B cell (primary cell): ENCODE measurements at regions not wholly inside any gene's neighbourhood (a gene's known extent, or its start where the extent isn't known, plus 50 kb on each side); places are given as distances from the start of the nearest gene placed in this dataset.

Experiments used
- ATAC-seq: fragments of 200-7000 bp; cut with Tn5 transposase; one replicate; pipeline ENCODE4 v1.10.0; 2021; ENCODE audit warnings: low read depth, mild to moderate bottlenecking, moderate number of reproducible peaks, moderate library complexity
- CTCF ChIA-PET: fragments of 350-600 bp; sonication (Branson Sonifier 250); formaldehyde crosslinking; loops from one replicate; lab custom pipeline; 2021; ENCODE audit warnings: antibody characterized with exemption, inconsistent platforms; lab: Charles Lee
- POLR2A ChIA-PET: fragments of 350-600 bp; sonication (Branson Sonifier 250); formaldehyde crosslinking; loops from one replicate; lab custom pipeline; 2021; ENCODE audit warnings: antibody characterized with exemption; lab: Charles Lee
- DNase-seq: peaks from one replicate; pipeline ENCODE4 v3.0.0; 2013
- H2AFZ ChIP-seq: 2 replicates; pipeline ENCODE4 v1.6.1; 2012; ENCODE audit warnings: mild to moderate bottlenecking, low read depth, low read length; ENCODE audit not compliant: insufficient read depth, poor library complexity, severe bottlenecking
- H3K27ac ChIP-seq, 2 donors: 1 replicate in 1 of 2; 2 replicates in 1 of 2; pipeline ENCODE4 v1.5.1; 2012 to 2013; ENCODE audit warnings: low read length in 2 of 2, mild to moderate bottlenecking in 2 of 2, moderate library complexity in 1 of 2
- H3K27me3 ChIP-seq, 4 experiments: fragments of 200-600 bp in 1 of 4; sonication (generic) in 1 of 4; replicated peaks in 1 of 4; 1 replicate in 2 of 4; 2 replicates in 2 of 4; pipeline versions ENCODE4 v1.6.1 to v1.7.0; 2013 to 2016; ENCODE audit warnings: low read length in 3 of 4, mild to moderate bottlenecking in 2 of 4, mixed read lengths in 1 of 4, moderate library complexity in 1 of 4; ENCODE audit not compliant: insufficient read depth in 4 of 4, control insufficient read depth in 3 of 4; ENCODE audit errors: control extremely low read depth in 1 of 4
- H3K36me3 ChIP-seq, 2 experiments: replicated peaks in 1 of 2; 1 replicate in 1 of 2; 2 replicates in 1 of 2; pipeline versions ENCODE4 v1.6.1 to v1.7.1; 2013; ENCODE audit warnings: low read length in 1 of 2; ENCODE audit not compliant: insufficient read depth in 2 of 2, control insufficient read depth in 1 of 2; ENCODE audit errors: control extremely low read depth in 1 of 2, extremely low read depth in 1 of 2
- H3K4me1 ChIP-seq, 2 donors: fragments of 200-600 bp in 1 of 2; sonication (generic) in 1 of 2; 1 replicate in 1 of 2; 2 replicates in 1 of 2; pipeline versions ENCODE4 v1.5.1 to v1.6.1; 2013 to 2017; ENCODE audit warnings: low read length in 2 of 2; ENCODE audit not compliant: control insufficient read depth in 2 of 2, insufficient read depth in 2 of 2
- H3K4me2 ChIP-seq: replicated peaks from 2 replicates; pipeline ENCODE3; 2012; ENCODE audit warnings: mild to moderate bottlenecking, low read depth, low read length; ENCODE audit not compliant: poor library complexity, severe bottlenecking
- H3K4me3 ChIP-seq, 5 experiments: fragments of 200-600 bp in 1 of 5; sonication (generic) in 1 of 5; 1 replicate in 3 of 5; 2 replicates in 2 of 5; pipeline versions ENCODE4 v1.5.1 to v1.7.0; 2011 to 2016; ENCODE audit warnings: low read length in 4 of 5, mild to moderate bottlenecking in 4 of 5, low read depth in 2 of 5, control low read depth in 1 of 5, moderate library complexity in 1 of 5; ENCODE audit not compliant: insufficient read depth in 1 of 5; ENCODE audit errors: control extremely low read depth in 1 of 5, extremely low read depth in 1 of 5
- H3K79me2 ChIP-seq: fragments of 200-600 bp; sonication (generic); one replicate; pipeline ENCODE4 v1.6.0; 2016; ENCODE audit warnings: low read length; ENCODE audit not compliant: control insufficient read depth, insufficient read depth
- H3K9ac ChIP-seq: fragments of 200-600 bp; sonication (generic); 2 replicates; pipeline ENCODE4 v1.6.1; 2017; ENCODE audit warnings: mild to moderate bottlenecking, low read length, moderate library complexity
- H3K9me3 ChIP-seq, 3 donors: one replicate each; pipeline versions ENCODE4 v1.6.1 to v1.7.1; 2013; ENCODE audit warnings: low read length in 2 of 3; ENCODE audit not compliant: control insufficient read depth in 2 of 3, insufficient read depth in 1 of 3; ENCODE audit errors: control extremely low read depth in 1 of 3
- H4K20me1 ChIP-seq: 2 replicates; pipeline ENCODE4 v1.6.0; 2012; ENCODE audit warnings: mild to moderate bottlenecking, low read length; ENCODE audit not compliant: insufficient read depth, control insufficient read depth, poor library complexity, severe bottlenecking
- H3K27ac Mint-ChIP-seq: one replicate; pipeline ENCODE4 v1.8.0; 2021; ENCODE audit warnings: mixed read lengths
- H3K27me3 Mint-ChIP-seq: one replicate; pipeline ENCODE4 v1.8.0; 2021; ENCODE audit warnings: mixed read lengths
- H3K4me1 Mint-ChIP-seq: one replicate; pipeline ENCODE4 v1.8.0; 2021; ENCODE audit warnings: mixed read lengths
- H3K4me3 Mint-ChIP-seq: one replicate; pipeline ENCODE4 v1.8.0; 2021; ENCODE audit warnings: mixed read lengths
- H3K9me3 Mint-ChIP-seq: one replicate; pipeline ENCODE4 v1.8.0; 2022; ENCODE audit warnings: mixed read lengths; ENCODE audit not compliant: insufficient read depth
- CTCF ChIP-seq: fragments of 200-600 bp; IDR thresholded peaks from one replicate; pipeline ENCODE4 v1.8.0; 2022; ENCODE audit warnings: antibody characterized with exemption, mild to moderate bottlenecking
- EZH2 ChIP-seq: IDR thresholded peaks from 2 replicates; pipeline ENCODE4 v1.6.1; 2012; ENCODE audit warnings: borderline replicate concordance, low read depth, mild to moderate bottlenecking, moderate library complexity, low read length; ENCODE audit not compliant: insufficient read depth, poor library complexity, severe bottlenecking
- WGBS: methylation state at CpG from one replicate; pipeline ENCODE4 v1.1.5; 2013; ENCODE audit warnings: missing lambda C conversion rate; ENCODE audit not compliant: insufficient coverage; 5-methylcytosine and 5-hydroxymethylcytosine counted together
- intact Hi-C: fragments of 100-400 bp; cut with micrococcal nuclease; formaldehyde crosslinking; loops from one replicate; pipeline ENCODE4 v1.10.0; 2022

GRCh38 chr1:198848649-198849048, 209.8 kb downstream of the PTPRC start:
- ChIA-PET POLR2A (no interaction called here), CTCF (interaction anchor here (1.2 kb wide), 1 partner anchor 703 kb away, joined by 3 read pairs; no protein-coding TSS in a partner anchor)
- no peak for DNase-seq
- Histone ChIP-seq H2AFZ (no peak overlapping the region), H3K4me3 (no peak overlapping the region), H3K36me3 (peaks cover 0 to 2% of the 10 kb centered on the region in 2 experiments), H4K20me1 (no peaks in the 10 kb centered on the region), H3K79me2 (no peaks in the 10 kb centered on the region), H3K9me3 (no peaks in the 10 kb centered on the region), H3K4me1 (no peaks in the 10 kb centered on the region), H3K27me3 (no peaks in the 10 kb centered on the region), H3K4me2 (no peak overlapping the region), H3K9ac (no peak overlapping the region), H3K27ac (no peak overlapping the region)
- Mint-ChIP-seq H3K4me3 (no peak overlapping the region), H3K9me3 (no peaks in the 10 kb centered on the region), H3K27me3 (no peaks in the 10 kb centered on the region), H3K27ac (no peak overlapping the region), H3K4me1 (no peaks in the 10 kb centered on the region)
- TF ChIP-seq EZH2 = no peak
- TF ChIP-seq CTCF = no peak
- no peak for ATAC-seq
- intact Hi-C loops = no loop called here
- WGBS = no CpG with 5 or more reads among the region's 1 CpG

GRCh38 chr1:198849093-198849492, 210.3 kb downstream of the PTPRC start:
- POLR2A ChIA-PET = no interaction called here
- no peak overlapping the region for H3K4me3 ChIP-seq
- intact Hi-C loops = no loop called here
- H3K79me2 ChIP-seq = no peaks in the 10 kb centered on the region
- Mint-ChIP-seq H3K9me3 (no peaks in the 10 kb centered on the region), H3K4me1 (no peaks in the 10 kb centered on the region), H3K27ac (no peak overlapping the region), H3K27me3 (no peaks in the 10 kb centered on the region), H3K4me3 (no peak overlapping the region)
- peaks cover 0 to 2% of the 10 kb centered on the region in 2 experiments for H3K36me3 ChIP-seq
- no peak overlapping the region for H3K4me2 ChIP-seq
- CTCF ChIA-PET = interaction anchor here (1.2 kb wide), 1 partner anchor 703 kb away, joined by 3 read pairs; no protein-coding TSS in a partner anchor
- TF ChIP-seq CTCF (no peak), EZH2 (no peak)
- H3K27me3 ChIP-seq = no peaks in the 10 kb centered on the region
- H4K20me1 ChIP-seq = no peaks in the 10 kb centered on the region
- H3K9me3 ChIP-seq = no peaks in the 10 kb centered on the region
- no peaks in the 10 kb centered on the region for H3K4me1 ChIP-seq
- H3K27ac ChIP-seq = no peak overlapping the region
- H2AFZ ChIP-seq = no peak overlapping the region
- no peak for DNase-seq
- no peak for ATAC-seq
- H3K9ac ChIP-seq = no peak overlapping the region
- WGBS = no CpG with 5 or more reads among the region's 2 CpGs
